Thyroid gland (tissue), 4 donors: ENCODE measurements at regions not wholly inside any gene's neighbourhood (a gene's known extent, or its start where the extent isn't known, plus 50 kb on each side); places are given as distances from the start of the nearest gene placed in this dataset.

Experiments used
- DNase-seq, 2 donors: peaks; one replicate each; pipeline ENCODE4 v3.0.0-alpha.2; 2019
- H3K27ac ChIP-seq, 3 donors: fragments of 200-600 bp; sonication (generic); 1 replicate in 2 of 3; 2 replicates in 1 of 3; pipeline ENCODE4 v1.5.1; 2016 to 2019; ENCODE audit warnings: mild to moderate bottlenecking in 1 of 3, moderate library complexity in 1 of 3
- H3K27me3 ChIP-seq: fragments of 200-600 bp; sonication (generic); one replicate; pipeline ENCODE4 v1.5.1; 2019
- H3K36me3 ChIP-seq, 2 donors: fragments of 200-600 bp; sonication (generic); one replicate each; pipeline ENCODE4 v1.5.1; 2016 to 2019
- H3K4me1 ChIP-seq, 2 donors: fragments of 200-600 bp; sonication (generic); one replicate each; pipeline ENCODE4 v1.5.1; 2017 to 2019
- H3K4me3 ChIP-seq, 3 donors: fragments of 200-600 bp; sonication (generic); replicated peaks in 1 of 3; 1 replicate in 2 of 3; 2 replicates in 1 of 3; pipeline ENCODE4 v1.5.1; 2016; ENCODE audit warnings: mild to moderate bottlenecking in 1 of 3
- H3K9me3 ChIP-seq: fragments of 200-600 bp; sonication (generic); one replicate; pipeline ENCODE4 v1.5.1; 2017
- CTCF ChIP-seq, 6 experiments: fragments of 200-600 bp in 3 of 6; fragments of 450-650 bp in 3 of 6; sonication (generic) in 3 of 6; IDR thresholded peaks; one replicate each; pipeline ENCODE4 v1.5.1; 2016 to 2019; ENCODE audit warnings: antibody characterized with exemption in 6 of 6, mild to moderate bottlenecking in 2 of 6, inconsistent platforms in 1 of 6, moderate library complexity in 1 of 6
- POLR2A ChIP-seq, 2 donors: fragments of 450-650 bp; IDR thresholded peaks; one replicate each; pipeline ENCODE4 v1.6.1; 2017; ENCODE audit warnings: antibody characterized with exemption in 2 of 2, mild to moderate bottlenecking in 2 of 2, moderate library complexity in 1 of 2
- WGBS, 2 donors: methylation state at CpG; one replicate each; pipeline ENCODE4 v1.1.5; 2017; 5-methylcytosine and 5-hydroxymethylcytosine counted together
- intact Hi-C: fragments of 100-400 bp; cut with DNase I; formaldehyde crosslinking; loops from one replicate; pipeline ENCODE4 v1.15.1; 2023

GRCh38 chr2:160810406-160810805 lies 316.8 kb upstream of the RBMS1 start:
- Histone ChIP-seq H3K36me3 (no peaks in the 10 kb centered on the region), H3K4me3 (no peak overlapping the region), H3K27ac (no peak overlapping the region), H3K27me3 (no peaks in the 10 kb centered on the region), H3K9me3 (no peaks in the 10 kb centered on the region), H3K4me1 (no peaks in the 10 kb centered on the region)
- intact Hi-C loops: no loop called here
- DNase-seq: no peak
- 79 to 94% methylated on average over 3 of the region's 3 CpGs for WGBS, 2 donors
- no peak for TF ChIP-seq POLR2A (IDR thresholded peaks at IDR 0.05)
- TF ChIP-seq CTCF (IDR thresholded peaks at IDR 0.05): no peak

GRCh38 chr2:160812830-160813505 lies 319.4 kb upstream of the RBMS1 start:
- DNase-seq: no peak
- Histone ChIP-seq H3K9me3 (no peaks in the 10 kb centered on the region), H3K27me3 (no peaks in the 10 kb centered on the region), H3K4me3 (no peak overlapping the region), H3K4me1 (no peaks in the 10 kb centered on the region), H3K27ac (no peak overlapping the region), H3K36me3 (no peaks in the 10 kb centered on the region)
- no peak for TF ChIP-seq POLR2A (IDR thresholded peaks at IDR 0.05)
- WGBS, 2 donors: 72 to 74% methylated on average over 6 of the region's 6 CpGs
- intact Hi-C loops: no loop called here

- intact Hi-C loops: no loop called here
- H3K9me3 ChIP-seq: no peaks in the 10 kb centered on the region
- no peaks in the 10 kb centered on the region for H3K27me3 ChIP-seq
- no peak for DNase-seq
- H3K27ac ChIP-seq: no peak overlapping the region
- TF ChIP-seq POLR2A (IDR thresholded peaks at IDR 0.05) (no peak), CTCF (IDR thresholded peaks at IDR 0.05) (no peak)
- 49 to 69% methylated on average over 4 to 5 of the region's 5 CpGs for WGBS, 2 donors
- no peak overlapping the region for H3K4me3 ChIP-seq
- no peaks in the 10 kb centered on the region for H3K4me1 ChIP-seq
- no peaks in the 10 kb centered on the region for H3K36me3 ChIP-seq
These were observed 319.9 kb upstream of the RBMS1 start for GRCh38 chr2:160813506-160813858.

- 74 to 79% methylated on average over 2 of the region's 2 CpGs for WGBS, 2 donors
- no peak overlapping the region for H3K27ac ChIP-seq
- H3K27me3 ChIP-seq: no peaks in the 10 kb centered on the region
- H3K9me3 ChIP-seq: no peaks in the 10 kb centered on the region
- no peak for TF ChIP-seq CTCF (IDR thresholded peaks at IDR 0.05)
- no peak for TF ChIP-seq POLR2A (IDR thresholded peaks at IDR 0.05)
- no peaks in the 10 kb centered on the region for H3K36me3 ChIP-seq
- no peak overlapping the region for H3K4me3 ChIP-seq
- H3K4me1 ChIP-seq: no peaks in the 10 kb centered on the region
- DNase-seq: no peak
- intact Hi-C loops: no loop called here
These were observed 323.4 kb upstream of the RBMS1 start for GRCh38 chr2:160816916-160817499.

GRCh38 chr2:160820691-160821090 lies 327.1 kb upstream of the RBMS1 start:
- H3K36me3 ChIP-seq: no peaks in the 10 kb centered on the region
- no peak for DNase-seq
- H3K4me1 ChIP-seq: no peaks in the 10 kb centered on the region
- no peaks in the 10 kb centered on the region for H3K27me3 ChIP-seq
- H3K4me3 ChIP-seq: no peak overlapping the region
- H3K9me3 ChIP-seq: no peaks in the 10 kb centered on the region
- TF ChIP-seq CTCF (IDR thresholded peaks at IDR 0.05): no peak
- no peak for TF ChIP-seq POLR2A (IDR thresholded peaks at IDR 0.05)
- no peak overlapping the region for H3K27ac ChIP-seq
- 85 to 87% methylated on average over 7 of the region's 7 CpGs for WGBS, 2 donors
- intact Hi-C loops: no loop called here
